ENCODE measurements at regions not wholly inside any gene's neighbourhood (a gene's known extent, or its start where the extent isn't known, plus 50 kb on each side); places are given as distances from the start of the nearest gene placed in this dataset.

DNA sequence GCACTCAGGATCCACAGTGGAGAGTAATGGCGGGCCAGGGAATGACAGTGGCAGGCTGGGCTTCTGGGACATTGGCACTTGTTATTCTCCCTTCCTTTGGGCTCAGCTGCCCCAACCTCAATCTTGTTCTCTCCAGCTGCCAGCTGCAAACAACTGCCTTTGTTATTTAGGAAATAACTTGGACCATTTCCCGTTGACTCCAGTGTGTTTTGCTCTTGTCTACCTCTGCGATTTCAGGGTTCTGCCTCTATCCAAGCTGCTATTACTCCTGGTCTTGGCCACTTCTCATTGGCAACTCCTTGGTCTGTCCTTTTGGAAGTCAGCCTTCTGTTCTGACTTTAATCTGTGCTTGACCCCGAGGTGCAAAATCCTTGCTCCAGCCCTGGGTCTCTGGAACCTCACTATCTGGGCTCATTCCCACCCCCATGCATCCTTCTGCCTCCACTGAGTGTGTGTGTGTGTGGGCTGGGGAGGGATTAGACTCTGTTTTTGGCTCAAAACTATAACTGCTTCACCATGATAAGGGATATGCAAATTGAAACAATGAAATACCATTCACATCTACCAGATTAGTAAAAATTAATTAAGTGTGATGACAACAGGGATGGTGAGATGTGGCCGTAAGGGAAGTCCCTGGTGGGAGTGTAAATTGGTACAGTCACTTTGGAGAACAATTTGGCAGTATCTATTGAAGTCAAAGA is 134.1 kb upstream of the CXCR4 start:
- no peak for TF ChIP-seq GATA3 (IDR thresholded peaks at IDR 0.05; ENCODE audit: borderline replicate concordance)
- TF ChIP-seq RARB (CRISPR knock-in tag; IDR thresholded peaks at IDR 0.05) = no peak
- TF ChIP-seq, protein P1, sequence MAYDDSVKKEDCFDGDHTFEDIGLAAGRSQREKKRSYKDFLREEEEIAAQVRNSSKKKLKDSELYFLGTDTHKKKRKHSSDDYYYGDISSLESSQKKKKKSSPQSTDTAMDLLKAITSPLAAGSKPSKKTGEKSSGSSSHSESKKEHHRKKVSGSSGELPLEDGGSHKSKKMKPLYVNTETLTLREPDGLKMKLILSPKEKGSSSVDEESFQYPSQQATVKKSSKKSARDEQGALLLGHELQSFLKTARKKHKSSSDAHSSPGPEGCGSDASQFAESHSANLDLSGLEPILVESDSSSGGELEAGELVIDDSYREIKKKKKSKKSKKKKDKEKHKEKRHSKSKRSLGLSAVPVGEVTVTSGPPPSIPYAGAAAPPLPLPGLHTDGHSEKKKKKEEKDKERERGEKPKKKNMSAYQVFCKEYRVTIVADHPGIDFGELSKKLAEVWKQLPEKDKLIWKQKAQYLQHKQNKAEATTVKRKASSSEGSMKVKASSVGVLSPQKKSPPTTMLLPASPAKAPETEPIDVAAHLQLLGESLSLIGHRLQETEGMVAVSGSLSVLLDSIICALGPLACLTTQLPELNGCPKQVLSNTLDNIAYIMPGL (CRISPR knock-in tag; IDR thresholded peaks at IDR 0.05; ENCODE audit: borderline replicate concordance) = no peak
- no peak for TF ChIP-seq MYC (IDR thresholded peaks at IDR 0.05; ENCODE audit: borderline replicate concordance, low read length)
- TF ChIP-seq TP53 (CRISPR knock-in tag; IDR thresholded peaks at IDR 0.05) = no peak
- TF ChIP-seq MAZ (IDR thresholded peaks at IDR 0.05; ENCODE audit: borderline replicate concordance, low read depth, low read length) = no peak
- no peak for TF ChIP-seq PBX3 (IDR thresholded peaks at IDR 0.05)
- TF ChIP-seq ESRRA (IDR thresholded peaks at IDR 0.05; ENCODE audit: borderline replicate concordance, low read length) = no peak
- TF ChIP-seq POLR2AphosphoS2 (conservative IDR thresholded peaks at IDR 0.05; ENCODE audit: low read length) = no peak
- TF ChIP-seq RAD21 (conservative IDR thresholded peaks at IDR 0.05 in 1 of 2, IDR thresholded peaks at IDR 0.05 in 1 of 2) = no peak
- no peak for TF ChIP-seq NFE2L2 (conservative IDR thresholded peaks at IDR 0.05; ENCODE audit: low read length)
- TF ChIP-seq, protein P2, sequence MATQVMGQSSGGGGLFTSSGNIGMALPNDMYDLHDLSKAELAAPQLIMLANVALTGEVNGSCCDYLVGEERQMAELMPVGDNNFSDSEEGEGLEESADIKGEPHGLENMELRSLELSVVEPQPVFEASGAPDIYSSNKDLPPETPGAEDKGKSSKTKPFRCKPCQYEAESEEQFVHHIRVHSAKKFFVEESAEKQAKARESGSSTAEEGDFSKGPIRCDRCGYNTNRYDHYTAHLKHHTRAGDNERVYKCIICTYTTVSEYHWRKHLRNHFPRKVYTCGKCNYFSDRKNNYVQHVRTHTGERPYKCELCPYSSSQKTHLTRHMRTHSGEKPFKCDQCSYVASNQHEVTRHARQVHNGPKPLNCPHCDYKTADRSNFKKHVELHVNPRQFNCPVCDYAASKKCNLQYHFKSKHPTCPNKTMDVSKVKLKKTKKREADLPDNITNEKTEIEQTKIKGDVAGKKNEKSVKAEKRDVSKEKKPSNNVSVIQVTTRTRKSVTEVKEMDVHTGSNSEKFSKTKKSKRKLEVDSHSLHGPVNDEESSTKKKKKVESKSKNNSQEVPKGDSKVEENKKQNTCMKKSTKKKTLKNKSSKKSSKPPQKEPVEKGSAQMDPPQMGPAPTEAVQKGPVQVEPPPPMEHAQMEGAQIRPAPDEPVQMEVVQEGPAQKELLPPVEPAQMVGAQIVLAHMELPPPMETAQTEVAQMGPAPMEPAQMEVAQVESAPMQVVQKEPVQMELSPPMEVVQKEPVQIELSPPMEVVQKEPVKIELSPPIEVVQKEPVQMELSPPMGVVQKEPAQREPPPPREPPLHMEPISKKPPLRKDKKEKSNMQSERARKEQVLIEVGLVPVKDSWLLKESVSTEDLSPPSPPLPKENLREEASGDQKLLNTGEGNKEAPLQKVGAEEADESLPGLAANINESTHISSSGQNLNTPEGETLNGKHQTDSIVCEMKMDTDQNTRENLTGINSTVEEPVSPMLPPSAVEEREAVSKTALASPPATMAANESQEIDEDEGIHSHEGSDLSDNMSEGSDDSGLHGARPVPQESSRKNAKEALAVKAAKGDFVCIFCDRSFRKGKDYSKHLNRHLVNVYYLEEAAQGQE (IDR thresholded peaks at IDR 0.05) = no peak
- TF ChIP-seq PHF8 (IDR thresholded peaks at IDR 0.05; ENCODE audit: borderline replicate concordance, low read depth) = no peak
- TF ChIP-seq CHD4 (IDR thresholded peaks at IDR 0.05; ENCODE audit: borderline replicate concordance) = no peak
- WGBS (ENCODE audit: missing lambda C conversion rate) = 26% methylated on average over 5 of the region's 5 CpGs
- H3K4me3 ChIP-seq = no peak overlapping the region
- no peak for DNase-seq (ENCODE audit: low read depth in 1 of 2, low spot score in 1 of 2)
- H3K4me1 ChIP-seq = no peaks in the 10 kb centered on the region
- no peak for ATAC-seq
- no peak for FAIRE-seq
- H3K27ac ChIP-seq = no peak overlapping the region
- CTCF ChIA-PET = no interaction called here
- no peak overlapping the region for H3K4me2 ChIP-seq
- POLR2A ChIA-PET = no interaction called here
- H3K9me3 ChIP-seq = no peaks in the 10 kb centered on the region

GRCh38 chr2:136251197-136251884 is 133.4 kb upstream of the CXCR4 start:
- no peak for DNase-seq (ENCODE audit: low read depth in 1 of 2, low spot score in 1 of 2)
- WGBS (ENCODE audit: missing lambda C conversion rate) = 49% methylated on average over 5 of the region's 5 CpGs
- TF ChIP-seq, protein P1 (CRISPR knock-in tag; IDR thresholded peaks at IDR 0.05; ENCODE audit: borderline replicate concordance) = no peak
- TF ChIP-seq POLR2AphosphoS2 (conservative IDR thresholded peaks at IDR 0.05; ENCODE audit: low read length) (no peak), NPAS2 (CRISPR knock-in tag; IDR thresholded peaks at IDR 0.05; ENCODE audit: borderline replicate concordance) (no peak), BCL3 (IDR thresholded peaks at IDR 0.05) (no peak), POLR2A (IDR thresholded peaks at IDR 0.05; ENCODE audit: low read length) (no peak), HOXB13 (CRISPR knock-in tag; IDR thresholded peaks at IDR 0.05; ENCODE audit: low read depth) (no peak), EHMT2 (IDR thresholded peaks at IDR 0.05; ENCODE audit: low read depth) (no peak), ZNF302 (CRISPR knock-in tag; IDR thresholded peaks at IDR 0.05) (no peak), BHLHE40 (IDR thresholded peaks at IDR 0.05; ENCODE audit: low read depth, low read length) (no peak), CHD4 (IDR thresholded peaks at IDR 0.05; ENCODE audit: borderline replicate concordance) (no peak), NFE2L2 (conservative IDR thresholded peaks at IDR 0.05; ENCODE audit: low read length) (no peak), SREBF2 (IDR thresholded peaks at IDR 0.05) (no peak), HEYL (CRISPR knock-in tag; IDR thresholded peaks at IDR 0.05) (no peak), CBX2 (IDR thresholded peaks at IDR 0.05; ENCODE audit: borderline replicate concordance, low read depth) (no peak), HES2 (IDR thresholded peaks at IDR 0.05) (no peak), MYC (IDR thresholded peaks at IDR 0.05; ENCODE audit: borderline replicate concordance, low read length) (no peak)
- no peak for ATAC-seq
- FAIRE-seq = no peak
- Histone ChIP-seq H3K4me3 (no peak overlapping the region), H3K9me3 (no peaks in the 10 kb centered on the region), H3K4me1 (peaks cover 1% of the 10 kb centered on the region; the same call in 1 of the 3 replicates), H3K27ac (no peak overlapping the region), H3K4me2 (no peak overlapping the region)
- ChIA-PET POLR2A (no interaction called here), CTCF (interaction anchor here (0.5 kb wide), 1 partner anchor 292 kb away, joined by 3 read pairs; no protein-coding TSS in a partner anchor)

Measured in A549 (cell line).